Psoas muscle (tissue), 7 donors: ENCODE measurements at regions not wholly inside any gene's neighbourhood (a gene's known extent, or its start where the extent isn't known, plus 50 kb on each side); places are given as distances from the start of the nearest gene placed in this dataset.

Experiments used
- ATAC-seq, 4 donors: fragments of 200-7000 bp; cut with Tn5 transposase; one replicate each; pipeline ENCODE4 v1.9.1; 2020; ENCODE audit warnings: moderate library complexity in 3 of 4, mild to moderate bottlenecking in 2 of 4
- DNase-seq, 2 donors: peaks; one replicate each; pipeline ENCODE4 v3.0.0-alpha.2; 2020
- H3K27ac ChIP-seq: fragments of 200-600 bp; one replicate; pipeline ENCODE4 v1.8.0; 2022
- H3K27me3 ChIP-seq, 3 donors: fragments of 200-600 bp in 1 of 3; one replicate each; pipeline versions ENCODE4 v1.6.1 to v1.8.0; 2013 to 2022; ENCODE audit warnings: low read length in 2 of 3, mild to moderate bottlenecking in 2 of 3, moderate library complexity in 1 of 3; ENCODE audit not compliant: insufficient read depth in 3 of 3
- H3K36me3 ChIP-seq, 2 donors: fragments of 200-600 bp in 1 of 2; one replicate each; pipeline versions ENCODE4 v1.6.1 to v1.8.0; 2013 to 2022; ENCODE audit warnings: low read depth in 1 of 2, mild to moderate bottlenecking in 1 of 2, moderate library complexity in 1 of 2; ENCODE audit not compliant: insufficient read depth in 1 of 2
- H3K4me1 ChIP-seq: fragments of 200-600 bp; one replicate; pipeline ENCODE4 v1.8.0; 2022
- H3K4me3 ChIP-seq: fragments of 200-600 bp; one replicate; pipeline ENCODE4 v1.8.0; 2022; ENCODE audit warnings: mild to moderate bottlenecking
- H3K9me3 ChIP-seq: fragments of 200-600 bp; one replicate; pipeline ENCODE4 v1.8.0; 2022
- WGBS, 3 donors: extraction: QIAGEN DNeasy Blood & Tissue Kit; methylation state at CpG; one replicate each; pipeline versions ENCODE4 v1.1.6 to v1.1.7; 2013; 5-methylcytosine and 5-hydroxymethylcytosine counted together
- intact Hi-C, 2 donors: fragments of 100-400 bp; cut with DNase I; formaldehyde crosslinking; loops; one replicate each; pipeline versions ENCODE4 v1.11.0 to v1.14.2; 2022
- TF ChIP-seq, protein P1 (sequence below): fragments of 200-600 bp; IDR thresholded peaks from one replicate; pipeline ENCODE4 v1.8.0; 2022; ENCODE audit warnings: antibody characterized with exemption
- donor health status: healthy with polysubstance abuse.
- donor health status: DM: no; HTN: no; CAD: no; lungs with moderate emphysema.
- donor health status: Bipolar disorder and iron deficiency.
- donor health status: healthy.
- donor health status: DM: yes; HTN: yes; CAD: no.
- donor health status: DM: no; HTN: no; CAD: no.
- donor health status: DM: yes; HTN: yes; CAD: no.

- no peak for ATAC-seq
- DNase-seq: no peak
- H3K36me3 ChIP-seq: no peaks in the 10 kb centered on the region
- TF ChIP-seq, protein P1, sequence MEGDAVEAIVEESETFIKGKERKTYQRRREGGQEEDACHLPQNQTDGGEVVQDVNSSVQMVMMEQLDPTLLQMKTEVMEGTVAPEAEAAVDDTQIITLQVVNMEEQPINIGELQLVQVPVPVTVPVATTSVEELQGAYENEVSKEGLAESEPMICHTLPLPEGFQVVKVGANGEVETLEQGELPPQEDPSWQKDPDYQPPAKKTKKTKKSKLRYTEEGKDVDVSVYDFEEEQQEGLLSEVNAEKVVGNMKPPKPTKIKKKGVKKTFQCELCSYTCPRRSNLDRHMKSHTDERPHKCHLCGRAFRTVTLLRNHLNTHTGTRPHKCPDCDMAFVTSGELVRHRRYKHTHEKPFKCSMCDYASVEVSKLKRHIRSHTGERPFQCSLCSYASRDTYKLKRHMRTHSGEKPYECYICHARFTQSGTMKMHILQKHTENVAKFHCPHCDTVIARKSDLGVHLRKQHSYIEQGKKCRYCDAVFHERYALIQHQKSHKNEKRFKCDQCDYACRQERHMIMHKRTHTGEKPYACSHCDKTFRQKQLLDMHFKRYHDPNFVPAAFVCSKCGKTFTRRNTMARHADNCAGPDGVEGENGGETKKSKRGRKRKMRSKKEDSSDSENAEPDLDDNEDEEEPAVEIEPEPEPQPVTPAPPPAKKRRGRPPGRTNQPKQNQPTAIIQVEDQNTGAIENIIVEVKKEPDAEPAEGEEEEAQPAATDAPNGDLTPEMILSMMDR: no peak
- no peak overlapping the region for H3K27ac ChIP-seq
- intact Hi-C loops: no loop called here
- no peak overlapping the region for H3K4me3 ChIP-seq
- no peaks in the 10 kb centered on the region for H3K4me1 ChIP-seq
- 70 to 84% (median 84%) methylated on average over 3 of the region's 3 CpGs for WGBS, 3 donors
- no peaks in the 10 kb centered on the region for H3K9me3 ChIP-seq
- no peaks in the 10 kb centered on the region for H3K27me3 ChIP-seq
These were observed 122.4 kb upstream of the CITED2 start for GRCh38 chr6:139496654-139497344.

GRCh38 chr6:139494376-139494990 is 120.0 kb upstream of the CITED2 start:
- TF ChIP-seq, protein P1: no peak
- Histone ChIP-seq H3K4me3 (no peak overlapping the region), H3K9me3 (no peaks in the 10 kb centered on the region), H3K4me1 (no peaks in the 10 kb centered on the region), H3K36me3 (no peaks in the 10 kb centered on the region), H3K27ac (no peak overlapping the region), H3K27me3 (no peaks in the 10 kb centered on the region)
- ATAC-seq (no peak), DNase-seq (no peak)
- intact Hi-C loops: no loop called here
- WGBS, 3 donors: 89 to 92% (median 90%) methylated on average over 9 of the region's 9 CpGs

DNA sequence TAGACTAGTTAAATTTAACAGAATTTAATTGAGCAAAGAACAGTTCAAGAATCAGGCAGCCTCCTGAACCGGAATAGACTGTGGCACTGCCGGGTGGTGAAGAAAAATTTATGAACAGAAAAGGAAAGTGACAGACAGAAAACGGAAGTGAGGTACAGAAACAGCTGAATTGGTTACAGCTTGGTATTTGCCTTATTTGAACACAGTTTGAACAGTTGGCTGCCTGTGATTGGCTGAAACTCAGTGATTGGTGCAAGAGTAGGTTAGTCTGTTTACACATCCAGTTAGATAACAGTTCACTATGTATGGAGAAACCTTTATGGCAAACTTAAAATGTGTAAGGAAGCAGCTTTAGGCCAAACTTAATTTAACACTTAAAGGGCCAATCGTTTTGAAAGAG is 116.0 kb upstream of the CITED2 start:
- no peaks in the 10 kb centered on the region for H3K36me3 ChIP-seq
- no peaks in the 10 kb centered on the region for H3K9me3 ChIP-seq
- ATAC-seq: no peak
- TF ChIP-seq, protein P1: no peak
- H3K4me1 ChIP-seq: no peaks in the 10 kb centered on the region
- no peaks in the 10 kb centered on the region for H3K27me3 ChIP-seq
- no peak overlapping the region for H3K27ac ChIP-seq
- H3K4me3 ChIP-seq: no peak overlapping the region
- no peak for DNase-seq
- WGBS, 3 donors: 51 to 69% (median 54%) methylated on average over 4 of the region's 4 CpGs
- intact Hi-C loops: no loop called here

GRCh38 chr6:139486476-139486799 is 112.0 kb upstream of the CITED2 start:
- no peaks in the 10 kb centered on the region for H3K36me3 ChIP-seq
- H3K9me3 ChIP-seq: no peaks in the 10 kb centered on the region
- no peaks in the 10 kb centered on the region for H3K4me1 ChIP-seq
- H3K4me3 ChIP-seq: no peak overlapping the region
- intact Hi-C loops: no loop called here
- DNase-seq: no peak
- no peak overlapping the region for H3K27ac ChIP-seq
- no peak for ATAC-seq
- H3K27me3 ChIP-seq: no peaks in the 10 kb centered on the region
- TF ChIP-seq, protein P1: no peak
